ENCODE measurements at regions not wholly inside any gene's neighbourhood (a gene's known extent, or its start where the extent isn't known, plus 50 kb on each side); places are given as distances from the start of the nearest gene placed in this dataset.

DNA sequence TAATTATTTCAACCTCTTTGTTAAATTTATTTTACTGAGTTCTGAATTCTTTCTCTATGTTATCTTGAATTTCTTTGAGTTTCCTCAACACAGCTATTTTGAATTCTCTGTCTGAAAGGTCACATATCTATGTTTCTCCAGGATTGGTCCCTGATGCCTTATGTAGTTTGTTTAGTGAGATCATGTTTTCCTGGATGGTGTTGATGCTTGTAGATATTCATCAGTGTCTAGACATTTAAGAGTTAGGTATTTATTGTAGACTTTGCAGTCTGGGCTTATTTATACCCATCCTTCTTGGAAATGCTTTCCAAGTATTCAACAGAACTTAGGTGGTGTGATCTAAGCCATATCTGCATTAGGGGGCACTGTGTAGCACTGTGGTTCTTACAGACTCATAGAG lies 70.2 kb upstream of the SLC27A6 start:
- Mint-ChIP-seq H3K36me3 (ENCODE audit: low read depth) (no peaks in the 10 kb centered on the region), H3K4me3 (no peak overlapping the region), H3K9me3 (no peaks in the 10 kb centered on the region), H3K27me3 (no peaks in the 10 kb centered on the region), H3K27ac (no peak overlapping the region), H3K4me1 (no peaks in the 10 kb centered on the region)
- ATAC-seq (replicated peaks): no peak

DNA sequence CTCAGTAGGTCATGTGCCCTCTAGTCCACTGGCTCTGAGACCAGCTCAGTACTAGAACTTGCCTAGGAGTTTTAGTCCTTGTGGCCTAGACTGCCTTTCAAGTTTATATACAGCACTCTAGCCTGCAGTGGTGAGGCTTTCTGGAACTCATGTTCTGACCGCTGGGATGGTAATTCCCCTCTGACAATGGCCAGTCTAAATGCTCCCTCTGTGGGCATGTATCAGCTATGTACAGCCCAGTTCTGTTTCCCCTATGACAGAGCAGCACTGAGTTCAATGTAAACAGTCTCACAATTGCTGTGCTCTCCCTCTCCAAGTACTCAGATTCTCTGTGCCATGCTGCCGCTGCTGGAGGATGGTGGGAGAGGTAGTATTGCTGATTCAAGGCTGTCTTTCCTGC lies 68.6 kb upstream of the SLC27A6 start:
- Mint-ChIP-seq H3K9me3 (no peaks in the 10 kb centered on the region), H3K27ac (no peak overlapping the region)
- ATAC-seq (replicated peaks): no peak

DNA sequence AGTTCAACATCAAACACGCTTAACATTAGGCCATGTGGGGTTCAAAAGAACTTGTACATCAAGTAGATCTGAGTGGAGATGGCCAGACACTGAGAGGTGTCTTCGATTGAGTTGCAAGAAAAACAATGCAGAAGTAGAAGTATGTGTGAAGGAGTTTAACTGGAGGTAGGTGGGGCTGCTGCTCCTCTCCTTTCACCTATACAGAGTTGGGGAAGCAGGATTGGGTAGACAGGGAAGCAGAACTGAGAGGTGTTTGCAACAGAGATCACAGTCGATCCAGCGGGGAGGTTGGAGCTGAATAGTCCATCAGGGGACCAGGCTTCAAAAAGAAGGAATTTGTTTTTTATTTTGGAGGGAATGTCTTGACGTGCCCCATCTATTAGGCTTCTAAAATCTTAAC lies 61.7 kb upstream of the SLC27A6 start:
- H3K27ac Mint-ChIP-seq: no peak overlapping the region
- no peaks in the 10 kb centered on the region for H3K9me3 Mint-ChIP-seq
- H3K4me1 Mint-ChIP-seq: no peaks in the 10 kb centered on the region
- no peak for ATAC-seq (replicated peaks)
- H3K4me3 Mint-ChIP-seq: no peak overlapping the region
- no peaks in the 10 kb centered on the region for H3K36me3 Mint-ChIP-seq (ENCODE audit: low read depth)
- H3K27me3 Mint-ChIP-seq: peaks cover 3% of the 10 kb centered on the region

More for the DNA sequence above, 68.6 kb upstream of the SLC27A6 start:
- H3K36me3 Mint-ChIP-seq (ENCODE audit: low read depth): no peaks in the 10 kb centered on the region
- H3K27me3 Mint-ChIP-seq: no peaks in the 10 kb centered on the region
- H3K4me1 Mint-ChIP-seq: no peaks in the 10 kb centered on the region
- no peak overlapping the region for H3K4me3 Mint-ChIP-seq

DNA sequence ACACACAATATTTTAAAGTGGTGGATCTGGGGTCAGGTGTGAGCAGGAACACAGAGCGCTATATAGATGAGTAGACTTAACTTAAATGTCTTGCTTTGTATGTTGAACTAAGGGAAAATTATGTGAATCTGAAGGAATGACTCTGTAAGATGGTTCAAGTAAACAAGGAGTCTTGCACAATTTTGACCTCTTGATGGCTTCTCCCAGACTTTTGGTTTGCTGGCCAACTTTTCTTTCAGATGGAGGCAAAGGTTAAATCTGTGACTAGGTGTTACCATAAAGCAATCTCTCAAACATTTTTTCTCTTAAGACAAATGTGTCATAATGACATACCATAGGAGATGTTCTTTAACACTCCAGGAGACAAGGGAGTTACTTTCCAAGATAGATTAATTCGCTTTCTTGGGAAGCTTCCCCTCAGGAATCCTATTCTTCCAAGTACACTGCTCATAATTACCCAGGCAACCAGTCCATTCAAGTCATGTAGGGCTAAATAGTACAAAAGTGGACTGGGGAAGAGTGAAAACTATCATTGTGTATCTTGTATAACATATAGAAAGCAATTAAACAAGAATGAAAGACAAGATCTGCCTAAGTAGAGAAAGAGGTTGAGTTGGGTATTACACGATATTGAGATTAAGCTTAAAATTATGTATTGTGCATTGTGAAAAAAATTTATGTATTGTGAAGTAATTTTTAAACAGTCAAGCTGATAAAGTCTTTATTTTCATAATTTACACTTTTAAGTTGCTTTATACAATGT lies 60.3 kb upstream of the SLC27A6 start:
- no peak for ATAC-seq (replicated peaks)
- no peaks in the 10 kb centered on the region for H3K9me3 Mint-ChIP-seq
- H3K27ac Mint-ChIP-seq: no peak overlapping the region
- H3K4me3 Mint-ChIP-seq: no peak overlapping the region
- H3K36me3 Mint-ChIP-seq (ENCODE audit: low read depth): no peaks in the 10 kb centered on the region
- H3K27me3 Mint-ChIP-seq: peaks cover 3% of the 10 kb centered on the region
- H3K4me1 Mint-ChIP-seq: no peaks in the 10 kb centered on the region

DNA sequence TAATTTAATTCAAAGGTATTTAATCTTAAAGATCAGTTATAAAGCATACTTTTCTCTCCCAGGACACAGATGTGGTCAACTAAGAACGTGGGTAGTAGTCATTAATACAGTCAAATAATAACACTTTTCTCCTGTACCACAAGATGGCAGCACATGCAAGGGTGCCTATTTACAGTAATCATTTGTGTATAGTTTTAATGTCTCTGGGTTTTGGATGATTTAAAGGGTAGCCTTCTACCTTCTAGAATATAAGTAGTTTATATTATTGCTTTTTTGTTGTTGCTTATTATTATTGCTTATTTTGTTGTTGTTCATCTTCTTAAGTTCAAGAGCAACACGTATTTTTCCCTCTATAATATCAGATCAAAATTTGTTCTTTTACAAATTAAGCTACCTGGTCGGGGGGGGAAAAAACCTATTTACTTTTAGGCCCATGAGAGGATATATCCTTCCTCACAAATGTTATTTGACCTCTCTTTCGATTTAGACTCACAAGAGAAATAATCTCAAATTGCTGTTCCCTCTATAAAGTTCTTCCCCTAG lies 59.6 kb upstream of the SLC27A6 start:
- peak; percentile 55 for ATAC-seq (replicated peaks)

DNA sequence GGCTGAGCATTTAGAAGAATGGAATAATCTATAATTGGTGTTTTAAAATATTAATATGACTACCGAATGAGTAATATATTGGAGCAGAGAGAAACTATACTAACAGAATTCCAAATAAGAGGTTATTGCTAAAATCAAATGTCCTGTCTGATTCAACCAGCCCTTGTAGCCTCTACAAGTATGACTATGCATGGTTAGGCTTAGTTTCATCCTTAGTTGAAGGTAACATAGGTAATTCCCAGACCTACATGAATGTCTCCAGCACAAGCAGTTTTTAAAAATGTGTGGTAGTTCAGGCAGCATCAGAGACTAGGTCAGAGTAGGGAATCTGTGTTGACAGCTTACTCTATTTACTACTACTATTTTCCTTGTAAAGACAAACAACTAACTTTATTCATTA lies 51.7 kb upstream of the SLC27A6 start:
- H3K27ac Mint-ChIP-seq: no peak overlapping the region
- H3K36me3 Mint-ChIP-seq (ENCODE audit: low read depth): no peaks in the 10 kb centered on the region
- no peak overlapping the region for H3K4me3 Mint-ChIP-seq
- H3K27me3 Mint-ChIP-seq: peaks cover 3% of the 10 kb centered on the region
- peak; percentile 80 for ATAC-seq (replicated peaks)
- no peaks in the 10 kb centered on the region for H3K4me1 Mint-ChIP-seq
- no peaks in the 10 kb centered on the region for H3K9me3 Mint-ChIP-seq

More for the DNA sequence above, 59.6 kb upstream of the SLC27A6 start:
- no peak overlapping the region for H3K4me3 Mint-ChIP-seq
- no peaks in the 10 kb centered on the region for H3K9me3 Mint-ChIP-seq
- H3K27ac Mint-ChIP-seq: no peak overlapping the region
- H3K27me3 Mint-ChIP-seq: peaks cover 3% of the 10 kb centered on the region
- H3K4me1 Mint-ChIP-seq: no peaks in the 10 kb centered on the region
- no peaks in the 10 kb centered on the region for H3K36me3 Mint-ChIP-seq (ENCODE audit: low read depth)
